IPS DF 19.7 (cell line): ENCODE measurements at regions not wholly inside any gene's neighbourhood (a gene's known extent, or its start where the extent isn't known, plus 50 kb on each side); places are given as distances from the start of the nearest gene placed in this dataset.

Source experiments
- DNase-seq: peaks from one replicate; pipeline ENCODE4 v3.0.0-alpha.2; 2013; ENCODE audit warnings: low read depth, low spot score

- DNase-seq = no peak
These were observed 471.8 kb downstream of the TFAP2A start for GRCh38 chr6:9943026-9943425.

DNA sequence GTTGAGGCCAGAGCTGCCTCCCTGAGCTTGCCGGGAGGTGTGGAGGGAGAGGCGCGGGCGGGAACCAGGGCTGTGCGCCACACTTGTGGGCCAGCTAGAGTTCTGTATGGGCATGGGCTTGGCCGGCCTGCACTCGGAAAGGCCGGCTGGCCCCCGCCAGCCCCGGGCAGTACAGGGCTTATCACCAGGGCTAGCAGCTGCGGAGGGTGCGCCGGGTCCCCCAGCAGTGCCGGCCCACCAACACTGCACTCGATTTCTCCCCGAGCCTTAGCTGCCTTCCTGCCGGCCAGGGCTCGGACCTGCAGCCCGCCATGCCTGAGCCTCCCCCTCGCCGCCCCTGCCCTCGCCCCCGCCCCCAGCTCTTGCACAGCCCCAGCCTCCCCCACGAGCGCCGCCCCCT is 472.7 kb downstream of the TFAP2A start:
- no peak for DNase-seq

GRCh38 chr6:9938801-9939200 is 476.1 kb downstream of the TFAP2A start:
- no peak for DNase-seq

GRCh38 chr6:9937031-9937763 is 477.7 kb downstream of the TFAP2A start:
- DNase-seq = no peak

DNA sequence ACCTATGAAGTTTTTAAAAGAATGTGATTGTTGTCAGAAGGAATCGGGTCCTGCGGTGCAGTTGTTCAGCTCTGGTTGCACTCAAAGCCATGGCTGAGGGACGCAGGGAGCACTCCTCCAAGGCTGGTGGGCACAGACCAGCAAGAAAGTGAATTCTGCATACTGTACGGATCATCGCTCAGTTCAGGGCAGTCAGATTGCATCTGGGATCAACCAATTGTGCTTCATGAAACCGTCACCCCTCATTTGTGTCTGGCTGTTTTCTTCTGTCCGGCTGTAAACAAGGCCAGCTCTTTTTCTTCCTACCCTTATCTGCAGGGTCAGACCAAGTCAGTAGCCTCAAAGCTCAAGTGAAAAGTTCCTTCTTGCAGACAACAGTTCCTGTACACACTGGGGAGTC is 478.3 kb downstream of the TFAP2A start:
- DNase-seq = no peak

GRCh38 chr6:9933677-9934076 is 481.2 kb downstream of the TFAP2A start:
- DNase-seq = no peak

GRCh38 chr6:9927275-9927674 is 487.6 kb downstream of the TFAP2A start:
- no peak for DNase-seq

DNA sequence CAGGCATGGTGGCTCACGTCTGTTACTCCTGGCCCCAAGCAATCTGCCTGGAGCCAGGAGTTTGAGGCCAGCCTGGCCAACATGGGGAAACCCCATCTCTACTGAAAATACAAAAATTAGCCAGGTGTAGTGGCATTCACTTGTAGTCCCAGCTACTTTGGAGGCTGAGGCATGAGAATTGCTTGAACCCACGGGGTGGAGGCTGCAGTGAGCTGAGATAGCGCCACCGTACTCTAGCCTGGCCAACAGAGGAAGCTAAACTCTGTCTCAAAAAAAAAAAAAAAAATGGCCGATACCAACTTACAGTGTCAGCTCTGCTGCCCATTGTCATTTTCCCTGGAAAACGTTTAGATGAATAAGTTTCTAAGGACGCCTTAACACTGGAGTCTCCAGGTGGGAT is 489.9 kb downstream of the TFAP2A start:
- DNase-seq = no peak

GRCh38 chr6:9921366-9921765 is 493.5 kb downstream of the TFAP2A start:
- no peak for DNase-seq

DNA sequence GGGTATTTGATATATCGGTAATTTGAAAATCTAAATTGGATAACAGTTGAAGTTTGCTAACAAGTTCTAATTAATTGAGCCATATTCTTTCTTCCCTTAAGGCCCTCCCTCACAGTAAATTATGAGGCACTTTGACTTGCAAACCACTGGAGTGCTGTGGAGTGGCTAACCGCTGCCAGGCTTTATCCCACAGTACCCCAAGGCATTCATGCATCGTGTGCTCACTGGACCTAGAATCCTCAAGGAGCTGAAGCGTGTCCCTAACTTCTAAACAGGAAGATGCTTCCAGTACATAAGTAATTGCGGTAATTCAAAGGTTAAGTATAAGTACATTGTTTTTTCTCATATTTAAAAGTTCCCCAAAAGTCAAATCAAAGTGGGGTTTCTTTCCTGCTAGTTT is 499.9 kb downstream of the TFAP2A start:
- no peak for DNase-seq

GRCh38 chr6:9901376-9901775 is 513.5 kb downstream of the TFAP2A start:
- DNase-seq = no peak

DNA sequence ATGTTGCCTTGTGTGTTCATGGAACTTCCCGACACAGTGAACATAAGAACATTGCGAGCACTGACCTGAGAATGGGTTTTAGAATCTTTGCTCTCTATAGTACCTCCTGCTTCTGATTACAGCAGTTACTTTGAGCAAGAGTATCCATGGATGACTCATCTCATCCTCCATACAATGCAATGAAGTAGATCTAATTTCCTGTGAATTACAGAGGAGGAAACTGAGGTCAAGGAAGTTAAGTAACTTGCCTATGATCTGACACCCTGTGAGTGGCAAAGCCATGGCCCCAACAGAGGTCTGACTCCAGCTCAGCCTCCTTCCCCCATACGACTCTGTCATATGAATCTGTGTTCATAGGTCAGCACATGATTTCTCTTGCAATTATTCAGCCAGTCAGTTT is 518.1 kb downstream of the TFAP2A start:
- no peak for DNase-seq

GRCh38 chr6:9890893-9891292 is 524.0 kb downstream of the TFAP2A start:
- DNase-seq = no peak

- no peak for DNase-seq
These were observed 524.4 kb downstream of the TFAP2A start for GRCh38 chr6:9890469-9890868.

DNA sequence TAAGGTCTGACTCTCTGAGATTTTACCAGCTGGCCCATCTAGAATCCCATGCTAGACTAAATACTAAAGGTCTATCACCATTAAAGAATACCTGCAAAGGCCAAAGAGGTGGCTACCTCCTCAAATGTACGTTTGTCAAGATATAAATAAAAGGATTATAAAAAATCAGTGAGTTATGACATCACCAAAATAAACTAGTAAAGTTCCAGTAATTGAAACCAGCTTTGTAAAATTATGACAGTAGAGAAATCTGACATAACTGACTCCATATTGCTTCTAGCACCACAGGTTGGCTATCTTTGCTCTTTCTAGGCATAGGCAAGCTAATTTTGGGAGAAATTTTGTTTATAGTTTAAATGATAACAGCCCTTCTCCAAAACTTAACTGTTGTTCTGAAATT is 536.3 kb downstream of the TFAP2A start:
- no peak for DNase-seq

DNA sequence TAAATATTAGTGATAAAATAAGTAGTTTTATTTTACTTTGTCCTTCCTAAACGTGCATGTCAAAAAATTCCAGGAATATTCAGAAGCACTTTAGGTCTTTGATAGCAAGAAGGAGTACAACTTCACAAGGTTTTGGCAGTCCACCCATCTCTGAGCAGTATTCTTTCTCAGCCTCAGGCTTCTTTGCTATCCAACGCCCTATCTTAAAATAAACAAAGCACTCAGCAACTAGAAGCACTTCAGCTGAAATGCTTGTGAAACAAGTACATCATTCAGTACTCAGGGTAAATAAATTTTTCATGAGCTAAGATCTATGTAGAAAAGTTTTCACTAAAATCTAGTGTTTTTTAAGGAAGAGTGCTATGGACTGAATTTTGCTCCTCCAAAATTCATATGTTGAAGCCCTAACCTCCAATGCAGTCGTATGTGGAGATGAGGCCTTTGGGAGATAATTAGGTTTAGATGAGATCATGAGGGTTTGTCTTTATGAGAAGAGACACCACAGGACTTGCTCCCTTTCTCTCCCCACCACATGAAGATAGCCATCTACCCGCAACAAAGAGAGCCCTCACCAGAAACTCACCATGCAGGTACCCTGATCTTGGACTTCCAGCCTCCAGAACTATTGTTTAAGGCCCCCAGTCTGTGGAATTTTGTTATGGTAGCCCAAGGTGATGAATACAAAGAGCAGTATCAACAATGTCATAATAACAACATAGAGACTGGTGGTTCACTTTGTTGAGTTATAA is 539.1 kb downstream of the TFAP2A start:
- no peak for DNase-seq

DNA sequence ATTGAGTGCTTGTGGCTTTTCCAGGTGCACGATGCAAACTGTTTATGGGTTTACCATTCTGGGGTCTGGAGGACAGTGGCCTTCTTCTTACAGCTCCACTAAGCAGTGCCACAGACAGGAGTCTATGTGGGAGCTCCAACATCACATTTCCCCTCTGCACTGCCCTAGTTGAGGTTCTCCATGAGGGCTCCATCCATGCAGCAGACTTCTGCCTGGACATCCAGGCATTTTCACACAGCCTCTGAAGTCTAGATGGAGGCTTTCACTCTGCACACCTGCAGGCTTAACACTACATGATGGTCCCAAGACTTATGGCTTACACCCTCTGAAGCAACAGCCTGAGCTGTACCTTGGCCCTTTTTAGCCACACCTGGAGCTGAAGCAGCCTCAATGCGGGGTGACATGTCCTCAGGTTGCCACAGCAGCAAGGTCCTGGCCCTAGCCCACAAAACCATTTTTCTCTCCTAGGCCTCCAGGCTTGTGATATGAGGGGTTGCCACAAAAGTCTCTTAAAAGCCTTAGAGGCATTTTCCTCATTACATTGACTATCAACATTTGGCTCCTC is 552.2 kb downstream of the TFAP2A start:
- DNase-seq = no peak

- DNase-seq = peak; percentile 75
These were observed 563.1 kb downstream of the TFAP2A start for GRCh38 chr6:9851541-9852380.

- DNase-seq = no peak
These were observed 563.9 kb downstream of the TFAP2A start for GRCh38 chr6:9851006-9851405.

- no peak for DNase-seq
These were observed 566.8 kb downstream of the TFAP2A start for GRCh38 chr6:9848094-9848493.

GRCh38 chr6:9841886-9842725 is 572.8 kb downstream of the TFAP2A start:
- no peak for DNase-seq
